Central memory CD8-positive, alpha-beta T cell (primary cell): ENCODE measurements at regions not wholly inside any gene's neighbourhood (a gene's known extent, or its start where the extent isn't known, plus 50 kb on each side); places are given as distances from the start of the nearest gene placed in this dataset.

Source experiments
- ATAC-seq: fragments of 150-1000 bp; cut with Tn5 transposase; replicated peaks from 2 replicates; pipeline ENCODE4 v1.10.0; 2022; ENCODE audit warnings: mild to moderate bottlenecking, moderate FRiP score, moderate number of reproducible peaks; ENCODE audit not compliant: poor library complexity, severe bottlenecking; ENCODE audit errors: extremely low read depth
- DNase-seq, 2 donors: peaks; one replicate each; pipeline ENCODE4 v3.0.0; 2021; ENCODE audit warnings: low spot score in 2 of 2
- H3K27ac Mint-ChIP-seq: one replicate; pipeline ENCODE4 v1.8.0; 2022; ENCODE audit warnings: low read depth, mild to moderate bottlenecking, moderate library complexity, mixed read lengths
- H3K27me3 Mint-ChIP-seq: one replicate; pipeline ENCODE4 v1.8.0; 2022; ENCODE audit warnings: mixed read lengths
- H3K36me3 Mint-ChIP-seq: one replicate; pipeline ENCODE4 v1.8.0; 2022; ENCODE audit warnings: mild to moderate bottlenecking, moderate library complexity, mixed read lengths; ENCODE audit not compliant: insufficient read depth
- H3K4me1 Mint-ChIP-seq: one replicate; pipeline ENCODE4 v1.8.0; 2022; ENCODE audit warnings: mixed read lengths
- H3K4me3 Mint-ChIP-seq: one replicate; pipeline ENCODE4 v1.8.0; 2022; ENCODE audit warnings: mild to moderate bottlenecking, moderate library complexity, mixed read lengths
- H3K9me3 Mint-ChIP-seq: one replicate; pipeline ENCODE4 v1.8.0; 2022; ENCODE audit warnings: mixed read lengths

GRCh38 chr9:126038790-126039189, 287.8 kb upstream of the MVB12B start:
- Mint-ChIP-seq H3K4me3 (no peak overlapping the region), H3K9me3 (peaks cover 5% of the 10 kb centered on the region), H3K27ac (no peak overlapping the region), H3K27me3 (peaks cover 53% of the 10 kb centered on the region), H3K4me1 (no peaks in the 10 kb centered on the region), H3K36me3 (no peaks in the 10 kb centered on the region)
- DNase-seq (no peak), ATAC-seq (no peak)

- DNase-seq (no peak), ATAC-seq (no peak)
- Mint-ChIP-seq H3K36me3 (peaks cover 1% of the 10 kb centered on the region), H3K4me3 (no peak overlapping the region), H3K27ac (no peak overlapping the region), H3K4me1 (no peaks in the 10 kb centered on the region), H3K9me3 (peaks cover 5% of the 10 kb centered on the region), H3K27me3 (peaks cover 72% of the 10 kb centered on the region)
Observed at GRCh38 chr9:126043681-126044080, 282.9 kb upstream of the MVB12B start.

GRCh38 chr9:126049088-126049487, 277.5 kb upstream of the MVB12B start:
- ATAC-seq: no peak
- Mint-ChIP-seq H3K4me1 (no peaks in the 10 kb centered on the region), H3K9me3 (no peaks in the 10 kb centered on the region), H3K4me3 (no peak overlapping the region), H3K36me3 (peaks cover 3% of the 10 kb centered on the region), H3K27me3 (peaks cover 67% of the 10 kb centered on the region), H3K27ac (no peak overlapping the region)
- DNase-seq: no peak

- H3K4me1 Mint-ChIP-seq: no peaks in the 10 kb centered on the region
- ATAC-seq: no peak
Observed at GRCh38 chr9:126049896-126050604, 276.6 kb upstream of the MVB12B start.

DNA sequence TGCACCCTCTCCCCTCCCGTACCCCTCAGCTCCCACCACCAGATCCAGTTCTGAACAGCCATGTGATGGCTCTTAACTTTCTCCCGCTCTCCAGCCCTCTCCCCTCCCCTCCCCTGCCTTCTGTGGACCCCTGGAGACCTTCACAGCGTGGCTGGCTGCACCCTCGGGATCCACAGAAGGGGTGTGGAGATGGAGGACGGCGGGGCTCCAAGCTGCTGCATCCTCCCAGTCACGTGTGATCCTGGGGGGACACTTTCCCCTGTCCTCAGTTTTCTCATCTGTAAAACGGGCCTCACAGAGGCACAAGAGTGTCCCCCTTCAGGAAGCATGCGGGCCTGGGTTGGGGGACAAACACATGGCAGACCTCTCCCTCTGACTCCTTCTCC, 276.0 kb upstream of the MVB12B start:
- Mint-ChIP-seq H3K4me3 (no peak overlapping the region), H3K9me3 (no peaks in the 10 kb centered on the region), H3K36me3 (peaks cover 3% of the 10 kb centered on the region), H3K27ac (no peak overlapping the region), H3K27me3 (peaks cover 68% of the 10 kb centered on the region), H3K4me1 (no peaks in the 10 kb centered on the region)
- no peak for ATAC-seq
- no peak for DNase-seq

More at GRCh38 chr9:126049896-126050604, 276.6 kb upstream of the MVB12B start:
- Mint-ChIP-seq H3K27me3 (peaks cover 68% of the 10 kb centered on the region), H3K27ac (no peak overlapping the region), H3K36me3 (peaks cover 3% of the 10 kb centered on the region), H3K4me3 (no peak overlapping the region), H3K9me3 (no peaks in the 10 kb centered on the region)
- DNase-seq: no peak

GRCh38 chr9:126051446-126052130, 275.0 kb upstream of the MVB12B start:
- peaks cover 68% of the 10 kb centered on the region for H3K27me3 Mint-ChIP-seq
- H3K36me3 Mint-ChIP-seq: peaks cover 2% of the 10 kb centered on the region
- DNase-seq (no peak), ATAC-seq (no peak)
- no peak overlapping the region for H3K4me3 Mint-ChIP-seq
- no peaks in the 10 kb centered on the region for H3K4me1 Mint-ChIP-seq
- H3K9me3 Mint-ChIP-seq: no peaks in the 10 kb centered on the region
- H3K27ac Mint-ChIP-seq: no peak overlapping the region

GRCh38 chr9:126052791-126053190, 273.8 kb upstream of the MVB12B start:
- no peak for ATAC-seq
- Mint-ChIP-seq H3K27me3 (peaks cover 61% of the 10 kb centered on the region), H3K36me3 (peaks cover 2% of the 10 kb centered on the region), H3K4me1 (no peaks in the 10 kb centered on the region), H3K4me3 (no peak overlapping the region), H3K9me3 (no peaks in the 10 kb centered on the region), H3K27ac (no peak overlapping the region)
- DNase-seq: no peak

GRCh38 chr9:126053913-126054312, 272.7 kb upstream of the MVB12B start:
- DNase-seq (no peak), ATAC-seq (no peak)
- Mint-ChIP-seq H3K4me1 (no peaks in the 10 kb centered on the region), H3K36me3 (peaks cover 2% of the 10 kb centered on the region), H3K9me3 (no peaks in the 10 kb centered on the region), H3K27me3 (peaks cover 62% of the 10 kb centered on the region), H3K27ac (no peak overlapping the region), H3K4me3 (no peak overlapping the region)

DNA sequence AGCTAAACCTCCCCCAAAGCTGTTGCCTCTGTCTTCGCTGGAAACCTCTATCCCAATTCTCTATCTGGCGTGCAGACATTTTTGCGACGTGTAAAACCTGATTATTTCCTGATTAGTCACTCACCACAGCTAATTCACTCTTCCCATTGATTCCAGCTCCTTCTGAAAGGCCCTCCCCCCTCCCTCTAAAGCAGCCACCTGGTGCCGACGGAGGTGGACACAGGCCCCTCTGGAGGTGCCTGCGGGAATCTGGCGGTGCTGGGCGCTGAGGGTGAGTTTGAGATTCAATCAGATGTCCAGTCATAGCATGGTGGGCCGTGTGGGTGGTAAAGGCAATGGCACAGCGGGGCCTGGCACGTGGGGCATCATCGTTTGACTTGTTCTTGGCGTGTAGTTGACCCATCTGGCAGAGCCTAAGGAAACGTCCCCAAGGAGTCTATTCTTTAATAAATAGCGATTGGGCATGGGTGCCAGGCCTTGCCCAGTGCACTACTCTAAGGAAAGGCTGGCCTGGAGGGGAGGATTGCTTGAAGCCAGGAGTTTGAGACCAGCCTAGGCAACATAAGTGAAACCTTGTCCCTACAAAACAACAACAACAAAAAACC, 271.1 kb upstream of the MVB12B start:
- H3K9me3 Mint-ChIP-seq: no peaks in the 10 kb centered on the region
- no peak overlapping the region for H3K27ac Mint-ChIP-seq
- no peak for DNase-seq
- no peaks in the 10 kb centered on the region for H3K4me1 Mint-ChIP-seq
- no peak for ATAC-seq
- H3K36me3 Mint-ChIP-seq: no peaks in the 10 kb centered on the region
- H3K4me3 Mint-ChIP-seq: no peak overlapping the region
- H3K27me3 Mint-ChIP-seq: peaks cover 71% of the 10 kb centered on the region

GRCh38 chr9:126056312-126057021, 270.2 kb upstream of the MVB12B start:
- Mint-ChIP-seq H3K27me3 (peaks cover 71% of the 10 kb centered on the region), H3K4me3 (no peak overlapping the region), H3K27ac (no peak overlapping the region), H3K4me1 (no peaks in the 10 kb centered on the region), H3K36me3 (no peaks in the 10 kb centered on the region), H3K9me3 (no peaks in the 10 kb centered on the region)
- DNase-seq (no peak), ATAC-seq (no peak)

DNA sequence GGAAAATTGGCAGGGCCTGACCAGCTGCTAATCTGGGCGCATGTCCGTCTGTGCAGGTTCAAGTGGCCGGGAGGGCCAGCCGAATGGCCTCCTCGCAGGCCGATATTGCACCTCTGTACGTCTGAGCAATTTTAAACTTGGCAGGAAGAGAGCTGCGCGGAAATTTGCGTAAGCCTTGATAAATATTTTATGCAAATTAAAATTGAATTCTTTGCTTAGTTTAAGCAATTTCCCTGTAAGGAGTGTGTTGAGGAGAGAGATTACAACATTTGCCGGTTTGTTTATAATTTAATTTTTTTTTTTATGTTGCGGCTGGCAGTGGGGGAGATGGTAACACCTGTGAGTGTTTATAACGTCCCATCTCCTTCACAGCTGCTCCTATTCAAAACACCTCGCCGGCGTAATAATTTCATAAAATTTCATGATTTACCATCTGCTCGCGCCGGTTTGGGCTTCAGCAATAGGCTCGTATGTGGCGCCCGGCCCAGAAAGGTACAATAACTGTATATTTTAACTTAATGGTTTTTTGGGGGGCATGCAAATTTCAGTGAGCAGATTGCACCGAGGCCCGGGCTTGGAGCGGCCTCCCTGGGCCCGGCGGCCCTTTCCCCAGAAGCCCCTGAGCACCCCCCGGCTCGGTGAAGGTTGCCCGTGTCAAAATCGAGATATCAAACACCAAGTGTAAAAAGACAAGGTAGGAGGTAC, 269.4 kb upstream of the MVB12B start:
- Mint-ChIP-seq H3K9me3 (no peaks in the 10 kb centered on the region), H3K27ac (no peak overlapping the region), H3K27me3 (peaks cover 74% of the 10 kb centered on the region), H3K4me3 (no peak overlapping the region), H3K4me1 (no peaks in the 10 kb centered on the region), H3K36me3 (no peaks in the 10 kb centered on the region)
- no peak for DNase-seq
- ATAC-seq: no peak

DNA sequence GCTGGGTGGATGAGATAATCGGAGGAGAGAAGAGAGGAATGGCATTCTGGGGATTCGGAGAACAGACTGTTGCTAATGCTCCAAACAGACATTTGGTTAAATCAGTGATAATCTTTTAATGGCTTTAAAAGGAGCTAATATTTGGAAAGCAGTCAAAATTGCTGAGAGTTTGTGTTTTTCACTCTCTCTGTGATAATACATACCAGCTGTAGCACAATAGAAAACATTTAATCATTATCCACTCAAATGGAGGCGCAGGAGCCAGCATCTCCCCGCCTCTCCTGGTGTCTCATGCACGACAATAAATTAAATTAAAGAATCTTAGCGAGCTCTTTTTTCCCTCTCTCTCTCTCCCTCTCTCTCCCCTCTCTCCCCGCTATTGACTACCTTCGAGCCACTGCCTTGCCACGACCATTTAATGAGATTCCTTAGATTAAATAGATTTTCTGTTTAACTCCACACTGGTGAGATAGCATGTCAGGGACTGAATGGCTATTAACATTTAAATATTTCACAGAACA, 268.6 kb upstream of the MVB12B start:
- peaks cover 68% of the 10 kb centered on the region for H3K27me3 Mint-ChIP-seq
- no peaks in the 10 kb centered on the region for H3K4me1 Mint-ChIP-seq
- no peak overlapping the region for H3K4me3 Mint-ChIP-seq
- no peaks in the 10 kb centered on the region for H3K9me3 Mint-ChIP-seq
- H3K27ac Mint-ChIP-seq: no peak overlapping the region
- DNase-seq (no peak), ATAC-seq (no peak)
- no peaks in the 10 kb centered on the region for H3K36me3 Mint-ChIP-seq
